Activated T-helper 1 cell treated with Interleukin-2 at 50 U/mL for 16 hours (primary cell): ENCODE measurements at regions not wholly inside any gene's neighbourhood (a gene's known extent, or its start where the extent isn't known, plus 50 kb on each side); places are given as distances from the start of the nearest gene placed in this dataset.
"Not testable (repeated sequence)": the region's sequence is repeated elsewhere in the genome, so short reads cannot be mapped to it uniquely, and the experiment has no call there.

Source experiments
- DNase-seq: peaks from one replicate; pipeline ENCODE4 v3.0.0-alpha.2; 2020; ENCODE audit warnings: low read depth

- not testable (repeated sequence) for DNase-seq
Observed at GRCh38 chr2:194639057-194639456, 1018.0 kb upstream of the SLC39A10 start.

DNA sequence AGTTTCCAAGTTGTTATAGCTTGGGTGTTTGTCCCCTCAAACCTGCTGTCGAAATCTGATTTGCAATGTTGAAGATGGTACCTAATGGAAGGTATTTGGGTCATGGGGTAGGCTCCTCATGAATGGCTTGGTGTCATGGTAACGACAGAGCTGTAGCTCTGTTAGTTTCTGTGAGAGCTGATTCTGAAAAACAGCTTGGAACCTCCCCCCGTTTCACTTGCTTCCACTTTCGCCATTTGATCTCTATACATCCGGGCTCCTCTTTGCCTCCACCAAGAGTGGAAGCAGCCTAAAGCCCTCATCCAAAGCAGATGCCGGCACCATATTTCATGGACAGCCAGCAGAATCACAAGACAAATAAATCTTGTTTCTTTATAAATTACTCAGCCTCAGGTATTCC is 1035.1 kb upstream of the SLC39A10 start:
- DNase-seq = no peak

DNA sequence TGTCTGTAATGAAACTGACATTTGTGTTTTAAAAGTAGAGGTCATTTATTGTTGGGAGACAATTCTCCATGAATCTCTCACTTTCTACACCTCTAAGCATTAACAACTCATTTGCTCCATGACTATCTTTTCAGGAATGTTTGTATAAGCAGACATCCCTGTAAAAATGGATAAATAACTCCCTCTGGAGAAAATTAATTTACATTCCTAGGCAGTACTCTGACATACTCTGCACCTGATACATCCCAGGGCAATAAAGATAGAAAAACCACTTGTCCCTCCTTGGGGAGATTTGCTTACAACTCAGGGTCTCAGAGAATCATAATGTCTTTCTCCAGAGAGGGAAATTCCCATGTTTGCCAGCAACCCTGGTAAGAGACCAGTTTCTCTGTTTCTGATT is 1037.7 kb upstream of the SLC39A10 start:
- DNase-seq = no peak

DNA sequence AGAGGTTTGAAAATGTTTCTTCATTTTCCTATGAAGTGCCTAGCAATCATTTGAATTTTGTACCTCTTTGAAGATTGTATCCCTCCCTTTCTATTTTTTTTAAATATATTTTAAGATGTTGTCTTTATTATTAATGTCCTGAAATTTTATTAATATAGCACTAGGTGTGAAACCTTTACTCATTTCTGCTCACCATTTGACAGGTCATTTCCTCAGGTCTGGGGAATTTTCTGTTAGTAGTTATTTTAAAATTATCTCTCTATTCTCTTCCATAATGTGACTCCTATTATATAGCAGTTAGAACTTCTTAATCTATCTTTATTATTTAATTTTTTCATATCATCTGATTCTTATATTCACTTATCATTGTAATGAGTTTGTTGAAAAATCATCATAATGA is 1038.6 kb upstream of the SLC39A10 start:
- DNase-seq = no peak

DNA sequence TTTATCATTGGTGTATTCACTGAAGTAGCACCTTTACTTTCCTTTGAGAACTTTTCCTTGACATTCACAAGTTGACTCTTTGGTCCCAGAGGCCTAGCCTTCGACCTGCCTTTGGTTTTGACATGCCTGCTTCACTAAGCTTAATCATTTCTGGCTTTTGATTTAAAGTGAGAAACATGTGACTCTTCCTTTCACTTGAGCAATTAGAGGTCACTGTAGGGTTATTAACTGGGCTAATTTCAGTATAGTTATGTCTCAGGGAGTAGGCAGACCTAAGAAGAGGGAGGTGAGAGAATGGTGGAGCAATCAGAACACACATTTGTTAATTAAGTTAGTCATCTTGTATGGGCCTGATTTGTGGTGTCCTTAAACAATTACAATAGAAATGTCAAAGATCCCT is 1040.7 kb upstream of the SLC39A10 start:
- DNase-seq = no peak

DNA sequence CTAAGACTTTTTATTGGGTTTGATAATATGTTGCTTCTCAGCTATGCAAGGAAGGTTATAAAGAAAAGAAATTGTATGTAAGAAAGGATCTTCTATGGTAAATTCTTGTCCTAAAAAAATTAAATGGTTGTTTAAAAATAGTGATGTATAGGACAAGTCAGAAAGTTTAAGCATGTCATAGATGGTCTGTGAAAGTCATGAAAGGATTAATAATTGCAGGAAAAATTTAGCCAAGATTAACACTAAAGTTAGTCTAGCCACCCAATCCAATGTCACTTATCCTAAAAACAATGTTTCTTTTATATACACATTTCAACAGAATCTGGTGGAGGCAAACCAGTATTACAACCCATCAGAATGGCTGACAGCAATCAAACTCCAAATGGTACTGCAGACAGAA is 1046.7 kb upstream of the SLC39A10 start:
- DNase-seq = no peak

GRCh38 chr2:194603429-194603828 is 1053.6 kb upstream of the SLC39A10 start:
- no peak for DNase-seq

DNA sequence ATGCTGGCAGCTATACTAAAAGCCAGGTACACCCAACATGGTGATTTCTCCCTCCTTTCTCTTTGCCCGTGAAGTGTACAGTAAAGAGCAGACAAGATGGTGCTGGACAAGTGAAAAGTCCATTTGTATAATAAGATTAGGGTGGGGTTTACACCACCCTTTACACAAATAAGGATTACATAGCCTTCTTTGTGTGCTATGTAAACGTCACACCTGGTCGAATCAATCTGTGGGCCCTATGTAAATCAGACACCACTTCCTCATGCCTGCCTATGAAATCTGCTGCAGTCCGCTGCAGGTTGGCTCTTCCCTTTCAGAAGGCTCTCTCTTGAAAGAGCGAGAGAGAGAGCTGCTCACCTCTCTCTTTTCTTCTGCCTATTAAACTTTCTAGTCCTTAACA is 1054.3 kb upstream of the SLC39A10 start:
- DNase-seq = no peak

DNA sequence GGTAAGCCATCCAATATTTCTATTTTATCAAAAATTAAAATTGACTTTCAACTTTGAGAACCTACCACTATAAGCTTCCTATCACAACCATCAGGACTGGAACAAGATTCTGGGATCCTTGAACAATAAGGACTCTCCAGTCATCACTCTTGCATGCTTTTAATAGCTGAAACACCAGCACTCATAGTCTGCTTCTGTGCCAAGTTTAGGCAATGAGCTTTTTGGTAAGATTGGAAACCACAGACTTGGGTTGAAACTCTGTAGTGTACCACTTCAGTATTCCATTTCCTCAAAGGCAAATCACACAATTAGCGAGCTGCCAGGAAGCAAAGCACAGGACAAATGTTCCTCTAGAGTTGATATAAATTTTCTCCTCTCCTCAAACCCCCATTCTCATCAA is 1065.8 kb upstream of the SLC39A10 start:
- no peak for DNase-seq

GRCh38 chr2:194587739-194588270 is 1069.2 kb upstream of the SLC39A10 start:
- DNase-seq = no peak

GRCh38 chr2:194567661-194568017 is 1089.4 kb upstream of the SLC39A10 start:
- no peak for DNase-seq

DNA sequence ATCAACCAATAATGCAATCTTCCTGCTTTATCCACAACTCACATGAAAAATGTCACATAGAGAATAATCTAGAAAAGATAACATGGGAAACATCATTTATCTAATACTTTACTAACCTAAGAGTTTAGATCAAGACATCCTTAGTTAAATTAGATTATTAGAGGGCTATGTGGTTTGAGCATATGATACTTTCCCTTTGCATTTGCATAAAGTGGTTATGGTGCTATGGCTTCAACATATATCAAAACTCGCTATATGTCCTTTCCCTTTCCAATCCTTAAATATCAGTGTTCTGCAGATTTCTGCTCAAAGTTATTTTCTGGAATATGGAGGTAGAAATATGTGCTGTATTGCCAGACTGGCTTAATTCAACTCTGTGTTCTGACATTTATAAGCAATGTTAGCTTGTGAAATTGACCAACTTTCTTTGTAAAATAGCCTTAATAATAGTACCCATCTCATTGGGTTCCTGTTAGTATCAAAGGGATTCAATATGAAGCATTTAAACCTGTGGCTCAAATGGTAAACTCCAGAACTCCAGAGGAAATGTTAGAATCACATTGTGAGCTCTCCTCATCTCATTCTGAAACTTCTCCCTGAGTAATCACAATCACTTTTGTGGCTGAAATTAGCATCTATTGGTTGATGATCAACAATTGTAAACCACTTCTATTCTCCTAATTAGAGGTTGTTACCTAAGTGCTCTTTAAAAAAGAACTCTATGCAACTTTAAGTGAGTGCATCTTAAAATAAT is 1089.9 kb upstream of the SLC39A10 start:
- DNase-seq = no peak

- DNase-seq = no peak
Observed at GRCh38 chr2:194564422-194564821, 1092.6 kb upstream of the SLC39A10 start.

DNA sequence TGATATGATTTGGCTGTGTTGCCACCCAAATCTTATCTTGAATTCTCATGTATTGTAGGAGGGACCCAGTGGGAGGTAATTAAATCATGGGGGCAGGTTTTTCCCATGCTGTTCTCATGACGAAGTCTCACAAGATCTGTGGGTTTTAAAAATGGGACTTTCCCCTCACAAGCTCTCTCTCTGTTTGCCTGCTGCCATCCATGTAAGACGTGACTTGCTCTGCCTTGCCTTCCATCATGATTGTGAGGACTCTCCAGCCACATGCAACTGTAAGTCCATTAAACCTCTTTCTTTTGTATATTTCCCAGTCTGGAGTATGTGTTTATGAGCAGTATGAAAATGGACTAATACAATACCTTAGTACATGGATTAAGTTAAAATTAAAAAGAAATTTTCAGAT is 1094.7 kb upstream of the SLC39A10 start:
- no peak for DNase-seq

GRCh38 chr2:194559964-194560363 is 1097.1 kb upstream of the SLC39A10 start:
- no peak for DNase-seq

GRCh38 chr2:194559523-194559922 is 1097.5 kb upstream of the SLC39A10 start:
- DNase-seq = no peak

DNA sequence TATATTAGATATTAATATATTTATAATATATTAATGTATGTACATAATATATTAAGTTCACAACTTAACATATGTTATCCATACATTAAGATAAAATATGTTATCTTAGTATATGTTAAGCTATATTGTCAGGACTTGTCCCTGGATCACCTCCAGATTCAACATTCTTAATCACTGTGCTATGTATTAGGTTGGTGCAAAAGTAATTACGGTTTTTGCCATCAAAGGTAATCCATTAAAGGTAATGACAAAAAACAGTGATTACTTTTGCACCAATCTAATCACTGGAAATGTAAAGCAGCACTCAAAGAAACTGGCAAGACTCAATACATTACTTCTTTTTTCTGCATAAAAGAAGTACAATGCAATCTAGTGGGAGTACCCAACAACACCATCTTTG is 1099.0 kb upstream of the SLC39A10 start:
- DNase-seq = no peak

DNA sequence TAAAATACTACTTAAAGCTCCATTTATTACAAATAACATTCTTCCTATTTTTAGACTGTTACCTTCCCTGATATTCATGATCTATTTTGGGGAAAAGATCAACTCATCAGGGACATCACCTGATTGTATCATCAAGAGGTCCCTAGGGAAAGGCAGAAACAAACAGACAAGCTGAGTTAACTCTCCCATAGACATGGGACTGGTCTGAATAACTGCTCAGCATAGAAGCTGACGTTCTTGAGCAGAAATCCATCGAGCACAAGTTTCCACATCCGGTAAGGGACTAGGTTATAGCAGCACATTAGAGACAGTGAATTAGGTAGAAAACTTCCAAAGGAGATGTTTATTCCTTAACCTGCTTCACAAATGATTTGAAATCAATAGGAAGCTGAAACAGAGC is 1100.4 kb upstream of the SLC39A10 start:
- DNase-seq = no peak

DNA sequence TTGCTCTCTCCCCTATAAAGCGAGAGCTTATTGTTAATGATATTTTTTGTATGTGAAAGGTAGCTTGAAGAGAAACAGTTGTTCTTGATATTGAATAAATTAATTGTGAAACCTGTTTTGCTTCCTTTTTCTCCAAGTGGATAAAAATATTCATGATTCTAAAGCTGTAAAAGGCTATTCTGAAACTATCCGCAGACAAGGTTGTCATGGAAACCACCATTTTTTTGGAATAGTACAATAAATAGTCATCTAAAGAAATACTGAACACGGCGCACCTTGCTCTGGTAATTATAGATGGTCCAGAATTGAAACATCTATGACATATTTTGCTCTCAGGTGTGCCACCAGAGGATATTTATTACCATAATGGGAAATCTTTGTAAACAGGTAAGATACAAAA is 1103.0 kb upstream of the SLC39A10 start:
- DNase-seq = no peak

- no peak for DNase-seq
Observed at GRCh38 chr2:194550702-194551101, 1106.3 kb upstream of the SLC39A10 start.

DNA sequence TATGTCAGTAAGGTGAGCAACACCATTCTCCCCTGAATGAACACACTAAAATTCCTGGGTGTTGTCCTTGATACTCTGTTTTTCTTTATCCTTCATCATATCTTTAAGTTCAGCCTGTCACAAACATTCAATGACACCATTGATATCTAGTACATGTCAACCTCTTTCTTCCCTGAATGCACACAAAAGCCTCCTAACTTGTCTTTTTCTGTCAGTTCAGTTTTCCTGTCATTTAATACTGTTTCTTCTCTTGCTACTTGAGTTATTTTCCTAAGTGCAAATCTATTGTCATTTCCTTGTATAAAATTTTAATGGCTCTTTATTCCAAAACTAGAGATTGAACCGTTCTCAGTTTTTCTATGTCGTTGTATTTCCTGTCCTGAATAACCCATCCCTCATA is 1107.6 kb upstream of the SLC39A10 start:
- DNase-seq = no peak

GRCh38 chr2:194545978-194546377 is 1111.0 kb upstream of the SLC39A10 start:
- DNase-seq = no peak

GRCh38 chr2:194539425-194539824 is 1117.6 kb upstream of the SLC39A10 start:
- no peak for DNase-seq

DNA sequence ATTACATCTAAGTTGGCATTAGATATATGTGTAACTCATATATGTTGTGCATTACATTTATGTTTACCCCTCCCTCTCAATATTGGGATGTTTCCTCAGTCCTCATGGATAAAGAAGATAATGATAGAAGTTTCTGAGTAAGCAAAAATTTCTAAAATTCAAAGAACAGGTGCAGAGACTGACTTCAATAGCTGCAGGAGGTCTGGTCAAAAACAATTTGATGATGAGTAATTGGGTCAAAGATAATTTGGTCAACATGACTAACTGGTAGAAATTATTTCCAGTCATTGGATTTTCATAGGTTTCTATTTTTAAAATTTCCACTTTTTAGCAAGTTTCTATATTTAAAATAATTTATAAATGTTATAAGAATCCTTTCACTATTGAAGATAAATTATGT is 1130.9 kb upstream of the SLC39A10 start:
- DNase-seq = no peak
